ENCODE measurements at regions not wholly inside any gene's neighbourhood (a gene's known extent, or its start where the extent isn't known, plus 50 kb on each side); places are given as distances from the start of the nearest gene placed in this dataset.
A peak's percentile ranks its signal among the peaks of the same experiment; 100 is the strongest.

DNA sequence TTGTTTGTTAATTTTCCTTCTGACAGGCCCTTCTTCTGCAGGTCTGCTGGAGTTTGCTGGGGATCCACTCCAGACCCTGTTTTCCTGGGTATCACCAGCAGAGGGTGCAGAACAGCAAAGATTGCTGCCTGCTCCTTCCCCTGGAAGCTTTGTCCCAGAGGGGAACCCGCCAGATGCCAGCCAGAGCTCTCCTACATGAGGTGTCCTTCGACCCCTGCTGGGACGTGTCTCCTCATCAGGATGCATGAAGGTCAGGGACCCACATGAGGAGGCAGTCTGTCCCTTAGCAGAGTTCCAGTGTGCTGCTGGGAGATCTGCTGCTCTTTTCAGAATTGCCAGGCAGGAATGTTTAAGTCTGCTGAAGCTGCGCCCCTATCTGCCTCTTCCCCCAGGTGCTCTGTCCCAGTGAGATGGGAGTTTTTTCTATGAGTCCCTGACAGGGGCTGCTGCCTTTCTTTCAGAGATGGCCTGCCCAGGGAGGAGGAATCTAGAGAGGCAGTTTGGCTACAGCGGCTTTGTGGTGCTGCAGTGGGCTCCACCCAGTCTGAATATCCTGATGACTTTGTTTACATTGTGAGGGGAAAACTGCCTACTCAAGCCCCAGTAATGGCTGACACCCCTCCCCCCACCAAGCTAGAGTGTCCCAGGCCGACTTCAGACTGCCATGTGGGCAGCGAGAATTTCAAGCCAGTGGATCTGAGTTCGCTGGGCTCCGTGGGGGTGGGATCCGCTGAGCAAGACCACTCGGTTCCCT, 772.0 kb upstream of the FAM174A start:
- POLR2A ChIA-PET (ENCODE audit: partially characterized antibody) = no interaction called here
- CTCF ChIA-PET (ENCODE audit: partially characterized antibody) = interaction anchor here (0.8 kb wide), 1 partner anchor 728 kb away, joined by 3 read pairs; no protein-coding TSS in a partner anchor
- DNase-seq (ENCODE audit: low read depth in 1 of 2, low spot score in 2 of 2) = no peak

More for the DNA sequence above, 772.0 kb upstream of the FAM174A start:
- Histone ChIP-seq H2AFZ (ENCODE audit: low read length) (peak overlapping the region; percentile 48), H3K27me3 (replicated peaks in 1 of 4; ENCODE audit: control insufficient read depth in 3 of 4, extremely low read depth in 1 of 4, insufficient read depth in 3 of 4, low read length in 3 of 4) (no peaks in the 10 kb centered on the region), H3K27ac (ENCODE audit: low read depth, low read length) (no peak overlapping the region), H2AK5ac (ENCODE audit: low read depth, low read length) (no peak overlapping the region), H3K4me2 (ENCODE audit: insufficient read depth in 1 of 2, low read depth in 2 of 2, low read length in 2 of 2) (no peak overlapping the region), H2BK120ac (replicated peaks; ENCODE audit: low read depth, low read length) (no peak overlapping the region), H2BK12ac (ENCODE audit: low read depth, low read length) (no peak overlapping the region), H4K91ac (replicated peaks; ENCODE audit: insufficient read length, low read length) (no peak overlapping the region), H3K9ac (replicated peaks in 1 of 4; ENCODE audit: extremely low read depth in 1 of 4, low read depth in 3 of 4, low read length in 3 of 4) (no peak overlapping the region), H3K79me2 (ENCODE audit: control insufficient read depth in 1 of 2, insufficient read depth in 2 of 2, low read length in 2 of 2) (no peaks in the 10 kb centered on the region), H4K8ac (ENCODE audit: extremely low read depth, insufficient read depth, low read length) (no peak overlapping the region), H3K4ac (replicated peaks; ENCODE audit: insufficient read length, low read depth, low read length) (no peak overlapping the region), H2BK20ac (ENCODE audit: low read length) (no peak overlapping the region), H3K56ac (replicated peaks; ENCODE audit: insufficient read length, low read depth, low read length) (no peak overlapping the region), H3K4me1 (replicated peaks in 1 of 4; ENCODE audit: control insufficient read depth in 3 of 4, insufficient read depth in 4 of 4, low read length in 3 of 4) (peaks cover 0 to 6% (median 0%) of the 10 kb centered on the region in 4 experiments; a peak in 1 of 7 replicates), H3K9me3 (ENCODE audit: insufficient read depth in 2 of 2, low read depth in 1 of 2, low read length in 1 of 2) (no peaks in the 10 kb centered on the region), H3K23ac (ENCODE audit: insufficient read length) (no peak overlapping the region), H2BK15ac (ENCODE audit: low read length) (no peak overlapping the region), H3K18ac (ENCODE audit: extremely low read depth, low read length) (no peak overlapping the region; the same call in 1 of the 2 replicates), H3K23me2 (ENCODE audit: low read depth, low read length) (no peaks in the 10 kb centered on the region), H4K20me1 (replicated peaks in 1 of 2; ENCODE audit: control insufficient read depth in 1 of 2, insufficient read depth in 2 of 2, low read length in 2 of 2) (no peaks in the 10 kb centered on the region), H2BK5ac (ENCODE audit: low read depth, low read length) (no peak overlapping the region), H3K4me3 (ENCODE audit: extremely low read depth in 1 of 4, insufficient read depth in 2 of 4, low read depth in 3 of 4, low read length in 4 of 4) (no peak overlapping the region), H3K36me3 (ENCODE audit: control insufficient read depth in 2 of 4, insufficient read depth in 4 of 4, low read length in 3 of 4) (no peaks in the 10 kb centered on the region), H4K5ac (ENCODE audit: insufficient read length, low read depth, low read length) (no peak overlapping the region), H3K79me1 (ENCODE audit: low read depth, low read length) (no peaks in the 10 kb centered on the region), H3K14ac (ENCODE audit: insufficient read length) (no peak overlapping the region)
- no peak for FAIRE-seq
- 82% methylated on average over 10 of the region's 11 CpGs; no CpG with 5 or more reads in 1 of the 2 experiments for WGBS, 2 experiments (ENCODE audit: extremely low coverage in 1 of 2, insufficient coverage in 1 of 2, insufficient read length in 1 of 2, insufficient replicate concordance in 2 of 2, low coverage in 1 of 2, low lambda C conversion rate in 2 of 2, missing lambda C conversion rate in 1 of 2)
- TF ChIP-seq, protein P1, sequence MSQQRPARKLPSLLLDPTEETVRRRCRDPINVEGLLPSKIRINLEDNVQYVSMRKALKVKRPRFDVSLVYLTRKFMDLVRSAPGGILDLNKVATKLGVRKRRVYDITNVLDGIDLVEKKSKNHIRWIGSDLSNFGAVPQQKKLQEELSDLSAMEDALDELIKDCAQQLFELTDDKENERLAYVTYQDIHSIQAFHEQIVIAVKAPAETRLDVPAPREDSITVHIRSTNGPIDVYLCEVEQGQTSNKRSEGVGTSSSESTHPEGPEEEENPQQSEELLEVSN (IDR thresholded peaks at IDR 0.05) = no peak
- peak; percentile 46; the same call in 1 of the 2 replicates for TF ChIP-seq YY1 (IDR thresholded peaks at IDR 0.05; ENCODE audit: low read depth, low read length)
- TF ChIP-seq, protein P2, sequence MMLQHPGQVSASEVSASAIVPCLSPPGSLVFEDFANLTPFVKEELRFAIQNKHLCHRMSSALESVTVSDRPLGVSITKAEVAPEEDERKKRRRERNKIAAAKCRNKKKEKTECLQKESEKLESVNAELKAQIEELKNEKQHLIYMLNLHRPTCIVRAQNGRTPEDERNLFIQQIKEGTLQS (IDR thresholded peaks at IDR 0.05; ENCODE audit: insufficient read depth, low read depth, low read length) = no peak
- TF ChIP-seq RFX5 (IDR thresholded peaks at IDR 0.05; ENCODE audit: borderline replicate concordance, low read depth, low read length) = no peak
- TF ChIP-seq, protein P3, sequence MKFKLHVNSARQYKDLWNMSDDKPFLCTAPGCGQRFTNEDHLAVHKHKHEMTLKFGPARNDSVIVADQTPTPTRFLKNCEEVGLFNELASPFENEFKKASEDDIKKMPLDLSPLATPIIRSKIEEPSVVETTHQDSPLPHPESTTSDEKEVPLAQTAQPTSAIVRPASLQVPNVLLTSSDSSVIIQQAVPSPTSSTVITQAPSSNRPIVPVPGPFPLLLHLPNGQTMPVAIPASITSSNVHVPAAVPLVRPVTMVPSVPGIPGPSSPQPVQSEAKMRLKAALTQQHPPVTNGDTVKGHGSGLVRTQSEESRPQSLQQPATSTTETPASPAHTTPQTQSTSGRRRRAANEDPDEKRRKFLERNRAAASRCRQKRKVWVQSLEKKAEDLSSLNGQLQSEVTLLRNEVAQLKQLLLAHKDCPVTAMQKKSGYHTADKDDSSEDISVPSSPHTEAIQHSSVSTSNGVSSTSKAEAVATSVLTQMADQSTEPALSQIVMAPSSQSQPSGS (IDR thresholded peaks at IDR 0.05; ENCODE audit: low read length) = no peak
- TF ChIP-seq KDM4A (IDR thresholded peaks at IDR 0.05; ENCODE audit: low read depth, low read length, severe bottlenecking) = no peak
- TF ChIP-seq POLR2A (IDR thresholded peaks at IDR 0.05; ENCODE audit: control extremely low read depth in 1 of 2, low read depth in 2 of 2, low read length in 2 of 2) = no peak

Measured in H1 (cell line).